HG03045 (cell line): ENCODE measurements at regions not wholly inside any gene's neighbourhood (a gene's known extent, or its start where the extent isn't known, plus 50 kb on each side); places are given as distances from the start of the nearest gene placed in this dataset.
"Not testable (repeated sequence)": the region's sequence is repeated elsewhere in the genome, so short reads cannot be mapped to it uniquely, and the experiment has no call there.

ENCODE experiments used
- ATAC-seq: cut with Tn5 transposase; IDR thresholded peaks from one replicate; pipeline ENCODE4 v1.9.1; 2021; ENCODE audit warnings: mild to moderate bottlenecking, moderate library complexity; ENCODE audit not compliant: unreplicated experiment

DNA sequence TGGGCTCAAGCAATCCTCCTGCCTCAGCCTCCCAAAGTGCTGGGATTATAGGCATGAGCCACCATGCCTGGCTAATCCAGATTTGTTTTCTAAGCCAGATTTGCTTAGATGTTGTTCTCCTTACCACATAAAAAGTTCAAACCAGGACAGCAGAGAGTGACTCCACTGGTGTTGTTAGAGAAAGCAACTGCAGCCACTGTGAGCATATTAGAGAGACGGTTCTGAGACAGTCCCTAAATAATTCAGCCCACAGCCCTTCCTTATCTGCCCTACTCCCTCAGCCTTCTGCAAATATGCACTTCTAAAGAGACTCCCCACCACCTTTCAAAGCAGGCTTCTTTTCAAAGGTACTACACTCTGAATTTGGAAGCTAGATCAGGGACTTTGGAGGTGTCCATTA, 96.1 kb downstream of the DRD1 start:
- ATAC-seq, result no peak

DNA sequence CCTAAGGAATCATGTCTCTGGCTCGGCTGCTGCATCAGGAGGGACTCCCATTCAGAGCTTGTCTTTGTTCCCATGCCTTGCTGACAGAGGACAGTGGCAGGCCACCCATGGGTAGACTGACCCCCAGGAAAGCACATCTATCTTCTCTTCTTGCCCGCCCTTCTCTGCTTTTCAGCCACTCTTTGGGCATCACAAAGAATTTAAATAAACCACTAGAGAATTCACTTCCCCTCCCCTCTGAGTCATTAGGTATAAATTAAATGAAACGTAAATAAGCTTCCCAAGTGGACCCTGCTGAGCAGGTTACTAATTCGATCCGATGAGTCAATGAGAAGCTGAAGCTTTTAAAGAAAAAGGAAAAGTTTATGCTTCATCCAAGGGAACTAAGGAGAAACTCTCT, 97.0 kb downstream of the DRD1 start:
- no peak for ATAC-seq

DNA sequence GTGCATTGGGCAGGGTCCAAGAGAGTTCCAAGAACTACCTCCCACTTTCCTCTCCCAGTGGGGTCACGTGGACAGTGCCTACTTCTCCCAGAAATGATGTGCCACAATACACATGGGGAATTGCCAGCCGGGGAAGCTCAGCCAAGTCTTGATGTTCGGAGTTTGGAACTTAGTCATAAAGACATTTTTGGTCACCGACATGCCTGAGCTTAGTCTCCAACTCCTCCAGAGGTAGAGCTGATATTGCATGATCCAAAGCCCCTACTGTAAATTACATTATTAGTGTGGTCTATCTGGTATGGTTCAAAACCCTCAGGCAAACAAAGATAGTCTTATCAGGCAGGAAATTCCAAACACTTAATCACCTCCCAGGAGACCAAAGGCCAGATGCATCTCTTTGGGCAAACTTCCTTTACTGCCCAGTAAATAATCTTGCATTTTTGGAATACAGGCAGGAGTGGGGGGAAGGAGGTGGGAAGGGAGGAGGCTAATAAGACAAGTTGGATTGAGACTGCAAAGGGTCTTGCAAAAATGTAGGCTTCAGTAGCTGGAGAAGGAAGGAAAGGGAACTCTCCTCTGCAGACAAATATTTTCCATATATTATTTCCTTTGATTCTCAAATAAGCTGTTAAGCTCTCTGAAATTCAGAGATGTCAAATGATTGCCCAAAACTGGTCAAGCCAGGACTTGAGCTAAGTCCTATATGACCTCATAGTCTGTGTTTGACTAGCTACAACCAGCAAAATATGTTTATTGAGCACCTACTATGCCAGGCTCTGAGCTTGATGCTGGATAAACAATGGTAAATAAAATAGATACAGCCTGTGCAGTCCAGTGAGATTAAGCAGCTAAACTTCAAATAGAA, 99.4 kb downstream of the DRD1 start:
- no peak for ATAC-seq

DNA sequence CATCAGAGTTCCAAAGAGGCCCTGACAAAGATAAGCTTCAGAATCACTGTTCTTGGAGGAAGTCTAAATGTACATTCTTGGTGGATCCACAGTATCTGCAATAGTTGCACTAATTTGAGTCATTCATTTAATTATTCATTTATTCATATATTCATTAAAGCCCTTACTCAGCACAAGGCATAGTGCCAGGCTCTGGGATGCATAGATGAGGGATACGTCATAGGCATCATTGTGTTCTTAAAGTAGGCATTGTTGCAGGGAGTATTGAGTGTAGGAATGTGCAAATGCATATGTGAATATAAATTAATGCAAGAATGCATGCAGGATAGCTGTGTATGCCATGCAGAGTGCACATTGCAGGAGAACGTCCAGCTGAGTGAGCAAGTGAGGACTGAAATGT, 100.7 kb downstream of the DRD1 start:
- ATAC-seq, result no peak

DNA sequence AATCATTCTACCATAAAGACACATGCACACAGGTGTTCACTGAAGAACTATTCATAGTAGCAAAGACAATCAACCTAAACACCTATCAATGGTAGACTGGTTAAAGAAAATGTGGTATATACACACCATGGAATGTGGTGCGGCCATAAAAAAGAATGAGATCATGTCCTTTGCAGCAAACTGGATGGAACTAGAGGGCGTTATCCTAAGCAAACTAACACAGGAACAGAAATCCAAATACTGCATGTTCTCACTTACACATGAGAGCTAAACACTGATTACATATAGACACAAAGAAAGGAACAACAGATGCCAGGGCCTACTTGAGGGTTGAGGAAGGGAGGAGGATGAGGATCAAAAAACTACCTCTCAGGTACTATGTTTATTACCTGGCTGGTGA, 103.8 kb downstream of the DRD1 start:
- ATAC-seq, result no peak

DNA sequence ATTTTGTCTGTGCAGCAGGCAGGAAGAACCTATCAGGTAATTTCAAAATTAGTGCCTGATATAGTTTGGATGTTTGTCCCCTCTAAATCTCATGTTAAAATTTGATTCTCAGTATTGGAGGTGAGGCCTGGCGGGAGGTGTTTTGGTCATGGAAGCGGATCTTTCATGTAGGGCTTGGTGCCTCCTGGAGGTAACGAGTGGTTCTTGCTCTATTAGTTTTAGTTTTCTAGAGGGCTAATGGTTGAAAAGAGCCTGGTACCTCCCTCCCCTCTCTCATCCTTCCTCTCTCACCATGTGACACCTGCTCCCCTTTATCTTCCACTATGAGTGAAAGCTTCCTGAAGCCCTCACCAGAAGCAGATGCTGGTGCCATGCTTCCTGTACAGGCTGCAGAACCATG, 106.3 kb downstream of the DRD1 start:
- no peak for ATAC-seq

DNA sequence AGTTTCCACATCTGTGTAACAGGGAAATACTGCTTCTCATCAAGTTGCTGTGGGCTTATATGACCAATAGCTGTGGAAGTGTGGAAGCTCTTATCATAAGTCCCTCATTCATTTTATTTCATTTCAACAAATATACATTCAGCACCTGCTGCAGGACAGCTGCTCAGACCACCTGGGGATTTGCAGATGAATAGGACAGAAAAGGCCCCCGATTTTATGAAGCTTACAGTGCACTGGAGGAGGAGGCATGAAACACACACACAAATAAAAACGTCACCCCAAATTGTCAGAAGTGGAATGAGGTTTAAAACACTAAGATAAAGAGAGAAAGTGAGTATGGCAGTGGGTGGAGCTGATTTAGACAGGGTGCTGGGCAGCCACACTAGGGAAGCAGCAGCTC, 107.2 kb downstream of the DRD1 start:
- no peak for ATAC-seq

DNA sequence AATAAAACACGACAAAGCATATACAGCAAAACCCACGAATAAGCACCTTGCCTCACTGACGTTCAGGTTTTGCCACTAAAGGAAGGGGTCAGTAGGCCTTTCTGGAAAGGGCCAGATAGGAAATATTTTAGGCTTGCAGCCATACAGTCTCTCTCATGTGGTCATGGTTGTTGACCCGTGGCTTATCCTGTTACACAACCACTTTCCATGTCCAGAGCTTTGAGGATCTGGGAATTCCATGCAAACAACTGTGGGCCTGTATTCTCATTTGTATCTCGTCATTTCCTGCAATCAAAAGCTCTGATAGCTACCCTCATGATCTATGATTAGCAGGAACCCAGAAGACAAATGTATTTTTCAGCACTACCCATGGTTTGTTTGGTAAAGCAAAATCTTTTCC, 108.3 kb downstream of the DRD1 start:
- ATAC-seq, result no peak

DNA sequence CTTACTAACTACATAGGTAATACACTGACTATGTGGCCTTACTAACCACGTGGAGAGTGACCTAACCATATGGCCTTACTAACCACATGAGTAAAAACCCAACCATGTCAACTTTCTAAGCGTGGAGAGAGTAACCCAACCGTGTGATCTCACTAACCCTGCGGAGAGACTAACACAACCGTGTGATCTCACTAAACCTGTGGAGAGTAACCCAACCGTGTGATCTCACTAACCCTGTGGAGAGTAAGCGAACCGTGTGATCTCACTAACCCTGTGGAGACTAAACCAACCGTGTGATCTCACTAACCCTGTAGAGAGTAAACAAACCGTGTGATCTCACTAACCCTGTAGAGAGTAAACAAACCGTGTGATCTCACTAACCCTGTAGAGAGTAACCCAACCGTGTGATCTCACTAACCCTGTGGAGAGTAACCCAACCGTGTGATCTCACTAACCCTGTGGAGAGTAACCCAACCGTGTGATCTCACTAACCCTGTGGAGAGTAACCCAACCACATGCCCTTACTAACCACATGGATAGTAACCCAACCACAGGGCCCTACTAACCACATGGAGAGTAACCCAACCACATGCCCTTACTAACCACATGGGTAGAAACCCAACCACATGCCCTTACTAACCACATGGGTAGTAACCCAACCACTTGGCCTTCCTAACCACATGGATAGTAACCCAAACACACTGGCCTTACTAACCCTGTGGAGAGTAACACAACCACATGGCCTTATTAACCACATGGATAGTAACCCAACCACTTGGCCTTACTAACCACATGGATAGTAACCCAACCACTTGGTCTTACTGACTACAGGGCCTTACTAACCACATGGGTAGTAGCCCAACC, 112.6 kb downstream of the DRD1 start:
- ATAC-seq, result not testable (repeated sequence)

DNA sequence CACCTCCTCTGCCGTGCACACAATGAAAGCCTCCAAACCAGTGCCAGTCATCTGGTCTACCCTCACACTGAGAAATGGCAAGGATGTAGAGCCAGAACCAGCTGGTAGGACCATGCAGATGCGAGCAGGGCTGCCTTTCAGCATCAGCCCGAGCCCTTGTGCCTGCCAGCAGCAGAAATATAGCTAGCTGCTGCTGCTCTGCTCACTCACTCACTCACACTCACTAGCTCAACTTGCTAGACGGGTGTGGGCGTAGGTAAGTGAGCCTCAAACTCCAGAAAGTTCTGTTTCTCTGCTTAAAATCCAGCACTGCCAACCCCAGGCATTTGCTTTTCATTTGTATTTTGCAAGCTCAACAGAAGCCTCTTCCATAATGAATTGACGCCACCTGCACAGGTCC, 114.0 kb downstream of the DRD1 start:
- no peak for ATAC-seq

DNA sequence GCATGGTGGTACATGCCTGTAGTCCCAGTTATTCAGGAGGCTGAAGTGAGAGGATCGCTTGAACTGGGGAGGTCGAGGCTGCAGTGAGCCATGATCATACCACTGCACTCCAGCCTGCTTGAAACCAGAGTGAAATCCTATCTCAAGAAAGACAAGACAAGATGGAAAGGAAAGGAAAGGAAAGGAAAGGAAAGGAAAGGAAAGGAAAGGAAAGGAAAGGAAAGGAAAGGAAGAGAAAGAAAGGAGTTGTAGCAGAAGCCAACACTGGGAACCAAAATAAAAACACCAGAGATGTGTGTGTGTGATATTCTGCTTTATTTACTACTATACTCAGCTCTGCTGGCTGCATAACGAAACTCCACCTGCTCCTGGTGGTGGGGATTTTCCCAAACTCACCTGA, 115.3 kb downstream of the DRD1 start:
- no peak for ATAC-seq

DNA sequence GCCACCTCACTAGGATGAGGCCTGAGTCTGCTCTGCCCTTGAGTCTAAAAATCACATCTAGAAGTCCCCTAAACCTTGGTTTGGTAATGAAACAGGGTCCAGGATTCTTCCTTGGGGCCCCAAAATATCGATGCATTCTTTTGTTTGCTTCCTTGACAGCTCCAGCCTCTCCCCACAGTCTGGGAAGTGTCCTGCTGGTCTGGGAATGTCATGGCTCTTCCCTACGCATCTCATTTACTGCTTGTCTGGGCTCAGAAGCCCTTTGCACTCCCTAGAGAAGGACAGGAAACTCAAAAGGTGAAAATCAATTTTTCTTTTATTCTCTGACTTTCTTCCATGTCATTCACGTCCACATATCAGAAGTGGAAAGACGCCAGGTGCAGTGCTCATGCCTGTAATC, 115.8 kb downstream of the DRD1 start:
- ATAC-seq, result no peak

DNA sequence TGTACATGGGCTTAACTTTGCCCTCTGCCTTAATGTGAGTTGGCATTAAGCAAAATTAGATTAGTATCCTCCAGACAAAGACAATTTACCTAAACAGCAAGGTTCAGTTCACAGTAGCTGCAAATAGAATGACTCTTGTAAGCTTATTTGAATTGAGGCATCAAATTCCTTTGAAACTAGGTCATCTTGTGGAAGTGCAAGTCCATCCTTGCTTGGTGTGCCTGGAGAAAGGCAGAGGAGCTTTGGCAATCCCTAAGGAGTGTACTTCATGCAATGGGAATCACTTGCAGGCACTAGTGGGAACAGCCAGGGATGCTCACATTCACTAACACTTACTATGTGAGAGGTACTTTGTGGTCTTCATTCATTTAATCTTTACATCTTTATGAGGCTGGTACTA, 118.3 kb downstream of the DRD1 start:
- ATAC-seq, result no peak

DNA sequence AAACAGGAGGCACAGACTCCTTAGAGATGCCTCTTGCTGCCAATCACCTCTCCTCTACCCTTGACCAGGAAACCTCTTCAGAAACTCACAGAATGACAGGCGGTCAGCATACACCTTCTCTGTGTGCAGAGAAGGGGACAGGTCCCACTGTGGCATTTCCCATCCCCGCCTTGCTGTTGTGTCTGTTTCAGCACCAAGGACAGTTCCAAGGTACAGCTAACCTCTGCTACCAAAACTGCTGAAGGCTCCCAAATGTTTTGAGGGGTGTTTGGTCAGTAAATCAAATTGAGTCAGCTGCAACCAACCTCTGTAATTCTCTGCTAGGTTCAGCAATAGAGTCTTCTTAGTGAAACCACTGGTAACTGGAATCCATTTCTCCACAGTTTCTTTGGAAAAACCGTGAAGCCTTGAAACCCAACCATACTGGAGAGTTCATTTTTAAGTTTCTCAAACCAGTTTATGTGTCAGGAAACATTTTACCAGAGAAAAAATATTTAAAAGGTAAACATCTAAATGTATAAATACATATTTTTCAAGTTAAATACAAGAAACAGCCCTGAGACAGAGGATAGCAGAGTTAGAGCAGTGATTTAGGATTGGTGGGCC, 122.0 kb downstream of the DRD1 start:
- ATAC-seq, result no peak

DNA sequence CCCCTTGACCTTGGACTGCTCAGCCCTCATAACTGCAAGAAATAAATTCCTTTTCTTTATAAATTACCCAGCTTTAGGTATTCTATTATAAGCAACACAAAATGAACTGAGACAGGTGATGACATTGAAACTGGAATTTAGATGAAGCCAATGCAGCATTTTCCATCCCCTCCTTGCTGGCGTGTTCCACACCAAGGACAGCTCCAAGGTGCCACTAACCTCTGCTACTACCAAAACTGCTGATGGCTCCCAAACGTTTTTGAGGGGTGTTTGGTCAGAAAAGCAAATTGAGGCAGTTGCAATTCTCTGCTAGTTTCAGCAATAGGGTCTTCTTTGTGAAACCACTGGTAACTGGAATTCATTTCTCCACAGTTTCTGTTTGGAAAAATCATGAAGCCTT, 124.8 kb downstream of the DRD1 start:
- no peak for ATAC-seq

DNA sequence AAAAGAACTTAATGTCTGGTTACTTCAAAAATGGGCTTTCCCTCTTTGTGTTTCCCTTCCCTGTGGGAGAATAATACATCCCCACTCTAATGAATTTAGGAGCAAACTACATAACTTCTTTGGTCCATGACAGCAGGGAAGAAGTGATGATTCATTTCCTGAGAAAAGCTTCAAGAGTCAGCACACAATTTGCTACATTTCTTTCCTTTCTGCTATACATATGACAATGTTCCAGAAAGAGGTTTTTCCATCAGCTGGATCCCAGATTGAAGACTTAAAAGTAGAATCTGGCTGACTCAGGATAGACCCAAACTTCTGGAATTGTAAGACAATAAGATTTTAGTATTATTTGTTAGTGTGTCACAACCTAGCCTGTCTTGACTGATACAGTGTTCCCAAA, 126.1 kb downstream of the DRD1 start:
- ATAC-seq, result no peak

DNA sequence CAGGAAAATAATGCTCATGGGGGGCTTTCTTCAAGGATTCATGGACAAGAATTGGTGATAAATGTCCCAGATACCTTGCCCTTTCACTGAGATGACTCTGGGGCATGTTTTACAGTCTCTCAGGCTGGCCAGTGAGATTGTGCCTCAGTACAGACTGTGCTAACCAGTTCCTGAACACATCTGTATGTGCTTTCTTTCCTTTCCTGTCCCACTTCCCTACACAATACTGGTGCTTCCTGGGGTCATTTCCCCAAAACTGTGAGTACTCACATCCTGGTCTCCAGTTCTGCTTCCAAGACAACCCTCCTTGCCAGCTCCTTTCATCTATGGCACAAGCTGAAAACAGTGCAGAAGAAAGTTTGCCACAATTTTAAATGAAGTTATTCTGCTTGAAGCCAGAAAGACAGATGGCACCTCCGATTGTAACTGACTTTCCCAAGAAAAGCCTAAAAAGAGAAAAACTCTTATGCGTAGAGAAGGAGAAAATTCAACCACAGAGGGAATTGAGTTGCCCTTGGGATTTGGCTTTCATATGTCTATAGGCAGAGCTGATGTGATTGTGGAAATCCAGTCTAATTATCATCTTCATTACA, 134.7 kb downstream of the DRD1 start:
- no peak for ATAC-seq

DNA sequence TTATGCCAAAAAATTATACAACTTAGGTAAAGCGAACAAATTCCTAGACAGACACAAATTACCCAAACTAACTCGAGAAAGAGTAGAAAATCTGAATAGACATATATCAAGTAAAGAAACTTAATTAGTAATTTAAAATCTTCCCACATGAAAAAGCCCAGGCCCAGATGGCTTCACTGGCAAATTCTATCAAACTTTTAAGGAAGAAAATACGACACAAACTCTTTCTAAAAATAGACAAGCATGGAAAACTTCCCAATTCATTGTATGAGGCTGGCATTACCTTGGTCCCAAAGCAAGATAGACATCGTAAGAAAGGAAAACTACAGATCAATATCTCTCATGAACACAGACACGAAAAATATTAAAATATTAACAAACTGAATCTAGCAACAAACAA, 135.3 kb downstream of the DRD1 start:
- no peak for ATAC-seq

DNA sequence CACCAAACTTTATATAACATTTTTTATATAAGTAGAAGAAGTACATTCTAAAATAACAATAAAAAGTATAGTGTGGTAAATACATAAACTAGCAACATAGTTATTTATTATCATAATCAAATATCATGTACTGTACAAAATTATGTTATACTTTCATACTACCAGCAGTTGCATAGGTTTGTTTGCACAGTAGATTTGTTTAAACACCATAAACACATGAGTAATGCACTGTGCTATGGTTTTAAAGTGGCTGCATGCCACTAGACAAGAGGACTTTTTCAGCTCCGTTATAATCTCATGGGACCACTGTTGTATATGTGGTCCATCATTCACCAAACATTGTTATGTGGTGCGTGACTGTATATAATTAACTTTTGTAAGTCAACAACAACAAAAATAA, 137.6 kb downstream of the DRD1 start:
- no peak for ATAC-seq

DNA sequence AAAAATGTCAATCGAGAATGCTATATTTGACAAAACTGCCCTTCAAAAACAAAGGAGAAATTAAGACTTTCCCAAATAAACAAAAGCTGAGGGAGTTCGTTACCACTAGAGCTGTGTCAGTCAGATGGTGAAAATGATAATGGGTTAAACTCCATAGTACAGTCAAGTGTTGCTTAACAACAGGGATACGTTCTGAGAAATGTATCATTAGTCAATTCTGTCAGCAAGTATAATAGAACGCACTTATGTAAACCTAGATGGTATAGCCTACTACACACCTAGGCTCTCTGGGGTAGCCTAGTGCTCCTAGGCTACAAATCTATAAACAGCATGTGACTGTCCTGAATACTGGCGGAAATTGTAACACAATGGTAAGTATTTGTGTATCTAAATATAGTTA, 138.7 kb downstream of the DRD1 start:
- no peak for ATAC-seq

DNA sequence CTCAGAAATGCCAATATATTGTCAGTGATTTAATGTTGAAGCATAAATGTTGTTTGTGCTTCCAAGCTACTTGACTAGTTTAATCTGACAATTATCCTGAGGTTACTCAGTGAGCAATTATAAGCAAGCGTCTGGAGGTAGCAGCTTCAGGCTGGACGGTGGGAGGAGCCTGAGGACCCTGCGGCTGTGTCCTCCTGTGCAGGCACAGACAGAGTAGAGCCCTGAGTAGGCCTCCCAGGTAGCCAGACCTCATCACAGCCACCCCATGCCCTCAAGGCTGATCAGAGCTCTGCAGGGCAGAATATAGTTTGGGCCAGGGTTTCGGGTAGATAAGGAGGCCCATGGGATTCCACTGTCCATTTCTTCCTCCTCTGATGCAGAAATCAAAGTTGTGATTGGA, 153.6 kb downstream of the DRD1 start:
- no peak for ATAC-seq
